ENCODE measurements at regions not wholly inside any gene's neighbourhood (a gene's known extent, or its start where the extent isn't known, plus 50 kb on each side); places are given as distances from the start of the nearest gene placed in this dataset.

DNA sequence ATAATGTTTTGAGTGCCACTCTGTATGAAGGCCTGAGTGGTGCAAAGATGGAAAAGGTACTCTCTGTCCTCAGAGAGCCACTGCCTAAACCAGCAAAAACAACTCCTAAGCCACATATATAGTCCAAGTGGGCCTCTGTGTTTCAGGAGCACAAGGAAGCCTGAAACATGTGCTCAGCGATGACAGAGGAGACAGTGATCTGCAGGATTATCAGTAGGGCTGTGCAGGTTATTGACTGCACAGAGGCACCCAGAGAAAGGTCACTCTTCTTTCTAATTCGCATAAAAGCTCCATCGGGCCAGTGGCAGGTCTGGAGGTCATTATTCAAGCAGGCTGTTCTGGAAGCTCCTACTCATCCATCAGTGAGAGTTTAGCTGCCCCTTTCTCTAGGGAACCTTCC is 361.9 kb downstream of the BCL11B start (continued):
- TF ChIP-seq AFF4 (CRISPR knock-in tag; IDR thresholded peaks at IDR 0.05; ENCODE audit: borderline replicate concordance): no peak

DNA sequence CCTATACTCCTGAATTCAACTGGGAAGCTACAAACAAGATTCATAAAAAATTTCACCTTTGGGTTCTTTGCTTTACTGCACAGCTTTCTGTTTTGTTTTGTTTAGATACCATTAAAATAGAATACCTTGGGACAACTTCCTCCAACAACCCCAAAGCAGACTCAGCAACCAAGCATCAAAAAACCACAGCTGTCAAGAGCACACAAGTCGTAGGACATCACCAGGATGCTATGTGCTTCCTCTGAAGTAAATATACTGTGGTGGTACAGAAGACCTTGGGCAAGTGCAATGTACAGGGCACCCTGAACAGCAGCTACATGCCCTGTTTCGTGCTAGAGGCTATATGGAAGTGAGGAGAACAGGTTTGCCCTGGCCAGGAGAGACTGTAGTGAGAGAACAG is 359.3 kb downstream of the BCL11B start:
- H3K9me3 Mint-ChIP-seq: no peaks in the 10 kb centered on the region
- no peak overlapping the region for H3K27ac Mint-ChIP-seq
- DNase-seq (ENCODE audit: low spot score) (no peak), ATAC-seq (no peak)
- peaks cover 2% of the 10 kb centered on the region; the same call in 1 of the 2 replicates for H3K27me3 Mint-ChIP-seq (ENCODE audit: low read depth)
- CTCF ChIA-PET: interaction anchor here (0.6 to 0.9 kb wide), 2 partner anchors 20 to 45 kb away, joined by 3 read pairs; no protein-coding TSS in a partner anchor
- no peak overlapping the region for H3K4me3 Mint-ChIP-seq
- no peaks in the 10 kb centered on the region for H3K36me3 Mint-ChIP-seq
- TF ChIP-seq, protein P1, sequence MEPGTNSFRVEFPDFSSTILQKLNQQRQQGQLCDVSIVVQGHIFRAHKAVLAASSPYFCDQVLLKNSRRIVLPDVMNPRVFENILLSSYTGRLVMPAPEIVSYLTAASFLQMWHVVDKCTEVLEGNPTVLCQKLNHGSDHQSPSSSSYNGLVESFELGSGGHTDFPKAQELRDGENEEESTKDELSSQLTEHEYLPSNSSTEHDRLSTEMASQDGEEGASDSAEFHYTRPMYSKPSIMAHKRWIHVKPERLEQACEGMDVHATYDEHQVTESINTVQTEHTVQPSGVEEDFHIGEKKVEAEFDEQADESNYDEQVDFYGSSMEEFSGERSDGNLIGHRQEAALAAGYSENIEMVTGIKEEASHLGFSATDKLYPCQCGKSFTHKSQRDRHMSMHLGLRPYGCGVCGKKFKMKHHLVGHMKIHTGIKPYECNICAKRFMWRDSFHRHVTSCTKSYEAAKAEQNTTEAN (CRISPR knock-in tag; IDR thresholded peaks at IDR 0.05): no peak
- no peak for TF ChIP-seq GTF2I (CRISPR knock-in tag; conservative IDR thresholded peaks at IDR 0.05)
- no peak for TF ChIP-seq TCF7 (CRISPR knock-in tag; IDR thresholded peaks at IDR 0.05; ENCODE audit: low read depth)
- TF ChIP-seq PRRX2 (CRISPR knock-in tag; IDR thresholded peaks at IDR 0.05): no peak
- TF ChIP-seq MXD4 (CRISPR knock-in tag; IDR thresholded peaks at IDR 0.05; ENCODE audit: borderline replicate concordance): no peak
- TF ChIP-seq ESRRA (CRISPR knock-in tag; IDR thresholded peaks at IDR 0.05; ENCODE audit: borderline replicate concordance): no peak
- no peak for TF ChIP-seq TEAD1 (CRISPR knock-in tag; IDR thresholded peaks at IDR 0.05)
- TF ChIP-seq, protein P2, sequence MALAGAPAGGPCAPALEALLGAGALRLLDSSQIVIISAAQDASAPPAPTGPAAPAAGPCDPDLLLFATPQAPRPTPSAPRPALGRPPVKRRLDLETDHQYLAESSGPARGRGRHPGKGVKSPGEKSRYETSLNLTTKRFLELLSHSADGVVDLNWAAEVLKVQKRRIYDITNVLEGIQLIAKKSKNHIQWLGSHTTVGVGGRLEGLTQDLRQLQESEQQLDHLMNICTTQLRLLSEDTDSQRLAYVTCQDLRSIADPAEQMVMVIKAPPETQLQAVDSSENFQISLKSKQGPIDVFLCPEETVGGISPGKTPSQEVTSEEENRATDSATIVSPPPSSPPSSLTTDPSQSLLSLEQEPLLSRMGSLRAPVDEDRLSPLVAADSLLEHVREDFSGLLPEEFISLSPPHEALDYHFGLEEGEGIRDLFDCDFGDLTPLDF (CRISPR knock-in tag; IDR thresholded peaks at IDR 0.05): no peak
- no peak for TF ChIP-seq ZNF219 (CRISPR knock-in tag; IDR thresholded peaks at IDR 0.05; ENCODE audit: borderline replicate concordance)
- TF ChIP-seq, protein P3, sequence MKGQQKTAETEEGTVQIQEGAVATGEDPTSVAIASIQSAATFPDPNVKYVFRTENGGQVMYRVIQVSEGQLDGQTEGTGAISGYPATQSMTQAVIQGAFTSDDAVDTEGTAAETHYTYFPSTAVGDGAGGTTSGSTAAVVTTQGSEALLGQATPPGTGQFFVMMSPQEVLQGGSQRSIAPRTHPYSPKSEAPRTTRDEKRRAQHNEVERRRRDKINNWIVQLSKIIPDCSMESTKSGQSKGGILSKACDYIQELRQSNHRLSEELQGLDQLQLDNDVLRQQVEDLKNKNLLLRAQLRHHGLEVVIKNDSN (CRISPR knock-in tag; IDR thresholded peaks at IDR 0.05): no peak
- H3K4me1 Mint-ChIP-seq: peaks cover 13% of the 10 kb centered on the region
- POLR2A ChIA-PET: no interaction called here

DNA sequence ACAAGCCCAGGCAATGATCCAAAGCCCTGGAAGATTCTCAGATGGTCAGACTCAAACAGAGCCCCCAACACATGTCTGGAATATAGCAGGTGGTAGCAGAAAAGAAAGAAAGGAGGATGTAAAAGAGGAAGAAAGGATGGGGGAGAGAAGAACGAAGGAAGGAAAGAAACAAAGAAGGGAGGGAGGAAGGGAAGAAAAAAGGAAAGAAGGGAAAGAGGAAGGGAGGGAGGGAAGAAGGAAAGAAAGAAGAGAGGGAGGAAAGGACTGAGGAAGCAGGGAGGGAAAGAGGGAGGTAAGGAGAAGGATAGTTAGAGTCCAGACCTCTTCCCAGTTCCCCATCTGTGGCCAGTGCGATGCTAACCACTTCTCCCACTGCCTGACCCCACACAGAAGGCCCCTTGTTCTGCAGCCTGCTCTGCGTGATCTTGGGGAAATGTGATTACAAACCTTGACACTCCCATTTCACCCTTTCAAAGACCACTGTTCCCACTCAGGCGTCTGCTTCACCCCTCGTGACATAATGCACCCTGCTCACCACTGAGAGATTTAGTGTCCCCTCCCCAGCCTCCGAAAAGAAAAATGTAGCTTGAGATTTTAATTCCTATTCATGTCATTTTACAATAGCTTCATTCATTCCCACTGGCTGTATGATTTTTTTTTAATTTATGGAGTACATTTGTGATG is 357.9 kb downstream of the BCL11B start:
- no peaks in the 10 kb centered on the region for H3K27me3 Mint-ChIP-seq (ENCODE audit: low read depth)
- TF ChIP-seq, protein P4, sequence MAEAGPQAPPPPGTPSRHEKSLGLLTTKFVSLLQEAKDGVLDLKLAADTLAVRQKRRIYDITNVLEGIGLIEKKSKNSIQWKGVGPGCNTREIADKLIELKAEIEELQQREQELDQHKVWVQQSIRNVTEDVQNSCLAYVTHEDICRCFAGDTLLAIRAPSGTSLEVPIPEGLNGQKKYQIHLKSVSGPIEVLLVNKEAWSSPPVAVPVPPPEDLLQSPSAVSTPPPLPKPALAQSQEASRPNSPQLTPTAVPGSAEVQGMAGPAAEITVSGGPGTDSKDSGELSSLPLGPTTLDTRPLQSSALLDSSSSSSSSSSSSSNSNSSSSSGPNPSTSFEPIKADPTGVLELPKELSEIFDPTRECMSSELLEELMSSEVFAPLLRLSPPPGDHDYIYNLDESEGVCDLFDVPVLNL (CRISPR knock-in tag; IDR thresholded peaks at IDR 0.05; ENCODE audit: borderline replicate concordance, low read depth): no peak
- no peak for TF ChIP-seq ZNF219 (CRISPR knock-in tag; IDR thresholded peaks at IDR 0.05; ENCODE audit: borderline replicate concordance)
- H3K27ac Mint-ChIP-seq: no peak overlapping the region
- ATAC-seq: no peak
- CTCF ChIA-PET: interaction anchor here (0.6 kb wide), 1 partner anchor 1190 kb away, joined by 3 read pairs; no protein-coding TSS in a partner anchor
- POLR2A ChIA-PET: no interaction called here
- H3K4me1 Mint-ChIP-seq: peaks cover 7% of the 10 kb centered on the region
- no peak for DNase-seq (ENCODE audit: low spot score)
- H3K9me3 Mint-ChIP-seq: no peaks in the 10 kb centered on the region
- H3K36me3 Mint-ChIP-seq: no peaks in the 10 kb centered on the region
- no peak overlapping the region for H3K4me3 Mint-ChIP-seq

Data from WTC11 (cell line).